HEK293 (cell line): ENCODE measurements at regions not wholly inside any gene's neighbourhood (a gene's known extent, or its start where the extent isn't known, plus 50 kb on each side); places are given as distances from the start of the nearest gene placed in this dataset.

ENCODE experiments used
- CTCF ChIA-PET: fragments of 350-600 bp; formaldehyde crosslinking; extraction: SDS; loops from one replicate; lab custom pipeline; 2021; ENCODE audit warnings: antibody characterized with exemption; lab: Yijun Ruan, JAX
- POLR2A ChIA-PET: fragments of 300-600 bp; formaldehyde crosslinking; extraction: SDS; loops from one replicate; lab custom pipeline; 2020; ENCODE audit warnings: antibody characterized with exemption, inconsistent platforms; lab: Yijun Ruan, JAX
- H3K27ac ChIP-seq: fragments of 200-500 bp; sonication (Bioruptor generic); 2 replicates; pipeline ENCODE4 v1.5.1; 2014; ENCODE audit warnings: low read depth, low read length, control low read depth, inconsistent platforms; ENCODE audit errors: extremely low read depth
- H3K36me3 ChIP-seq, 2 experiments: fragments of 200-500 bp in 1 of 2; sonication (Bioruptor generic) in 1 of 2; 1 replicate in 1 of 2; 2 replicates in 1 of 2; pipeline ENCODE4 v1.5.1; 2014 to 2017; ENCODE audit warnings: inconsistent platforms in 2 of 2, low read length in 2 of 2; ENCODE audit not compliant: control insufficient read depth in 2 of 2, insufficient read depth in 1 of 2
- H3K4me1 ChIP-seq: fragments of 200-500 bp; sonication (Bioruptor generic); 2 replicates; pipeline ENCODE4 v1.5.1; 2014; ENCODE audit warnings: mild to moderate bottlenecking, low read length, inconsistent platforms; ENCODE audit not compliant: control insufficient read depth, insufficient read depth
- H3K4me3 ChIP-seq: 2 replicates; pipeline ENCODE4 v1.5.1; 2011; ENCODE audit warnings: low read depth, mild to moderate bottlenecking, control low read depth, low read length, moderate library complexity
- H3K9me3 ChIP-seq: fragments of 200-500 bp; sonication (Bioruptor generic); 2 replicates; pipeline ENCODE4 v1.5.1; 2014; ENCODE audit warnings: low read depth, low read length, inconsistent platforms; ENCODE audit not compliant: control insufficient read depth, insufficient read depth
- BCL11B ChIP-seq: fragments of 450-650 bp; formaldehyde crosslinking; IDR thresholded peaks from 2 replicates; pipeline ENCODE4 v1.5.1; 2016; ENCODE audit warnings: low read depth, missing biosample characterization, missing genetic modification characterization
- HOXD13 ChIP-seq: sonication (generic); formaldehyde crosslinking; IDR thresholded peaks from 2 replicates; pipeline ENCODE4 v1.8.0; 2022; ENCODE audit warnings: missing genetic modification reagents, borderline replicate concordance
- SP2 ChIP-seq: fragments of 450-650 bp; formaldehyde crosslinking; IDR thresholded peaks from 2 replicates; pipeline ENCODE4 v1.5.1; 2016; ENCODE audit warnings: missing biosample characterization, missing genetic modification characterization
- ZFHX2 ChIP-seq: fragments of 450-650 bp; formaldehyde crosslinking; conservative IDR thresholded peaks from 2 replicates; pipeline ENCODE4 v1.5.1; 2016; ENCODE audit warnings: missing biosample characterization, missing genetic modification characterization
- ZFP41 ChIP-seq: fragments of 450-650 bp; formaldehyde crosslinking; IDR thresholded peaks from 2 replicates; pipeline ENCODE4 v1.5.1; 2016; ENCODE audit warnings: missing biosample characterization, missing genetic modification characterization, borderline replicate concordance
- ZNF2 ChIP-seq: fragments of 450-650 bp; formaldehyde crosslinking; IDR thresholded peaks from 2 replicates; pipeline ENCODE4 v1.5.1; 2016; ENCODE audit warnings: missing biosample characterization, missing genetic modification characterization
- ZNF24 ChIP-seq: fragments of 450-650 bp; formaldehyde crosslinking; IDR thresholded peaks from 2 replicates; pipeline ENCODE4 v1.5.1; 2016; ENCODE audit warnings: missing biosample characterization, missing genetic modification characterization
- TF ChIP-seq, protein P1 (sequence below): fragments of 450-650 bp; formaldehyde crosslinking; IDR thresholded peaks from 2 replicates; pipeline ENCODE4 v1.5.1; 2016; ENCODE audit warnings: missing biosample characterization, missing genetic modification characterization

GRCh38 chr2:37589298-37589697 is 82.1 kb downstream of the CDC42EP3 start:
- no peaks in the 10 kb centered on the region for H3K36me3 ChIP-seq
- no peaks in the 10 kb centered on the region for H3K9me3 ChIP-seq
- TF ChIP-seq HOXD13 (CRISPR knock-in tag) (no peak), ZFP41 (no peak), ZFHX2 (no peak), ZNF2 (tag by site-specific recombination) (no peak), SP2 (tag by site-specific recombination) (no peak), BCL11B (tag by site-specific recombination) (no peak)
- TF ChIP-seq, protein P1, sequence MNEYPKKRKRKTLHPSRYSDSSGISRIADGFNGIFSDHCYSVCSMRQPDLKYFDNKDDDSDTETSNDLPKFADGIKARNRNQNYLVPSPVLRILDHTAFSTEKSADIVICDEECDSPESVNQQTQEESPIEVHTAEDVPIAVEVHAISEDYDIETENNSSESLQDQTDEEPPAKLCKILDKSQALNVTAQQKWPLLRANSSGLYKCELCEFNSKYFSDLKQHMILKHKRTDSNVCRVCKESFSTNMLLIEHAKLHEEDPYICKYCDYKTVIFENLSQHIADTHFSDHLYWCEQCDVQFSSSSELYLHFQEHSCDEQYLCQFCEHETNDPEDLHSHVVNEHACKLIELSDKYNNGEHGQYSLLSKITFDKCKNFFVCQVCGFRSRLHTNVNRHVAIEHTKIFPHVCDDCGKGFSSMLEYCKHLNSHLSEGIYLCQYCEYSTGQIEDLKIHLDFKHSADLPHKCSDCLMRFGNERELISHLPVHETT (tag by site-specific recombination), result no peak
- peaks cover 3% of the 10 kb centered on the region; the same call in 1 of the 2 replicates for H3K4me1 ChIP-seq
- POLR2A ChIA-PET, result no interaction called here
- CTCF ChIA-PET, result interaction anchor here (0.7 kb wide), 1 partner anchor 244 kb away, joined by 3 read pairs; no protein-coding TSS in a partner anchor
- H3K27ac ChIP-seq, result no peak overlapping the region
- no peak overlapping the region for H3K4me3 ChIP-seq

DNA sequence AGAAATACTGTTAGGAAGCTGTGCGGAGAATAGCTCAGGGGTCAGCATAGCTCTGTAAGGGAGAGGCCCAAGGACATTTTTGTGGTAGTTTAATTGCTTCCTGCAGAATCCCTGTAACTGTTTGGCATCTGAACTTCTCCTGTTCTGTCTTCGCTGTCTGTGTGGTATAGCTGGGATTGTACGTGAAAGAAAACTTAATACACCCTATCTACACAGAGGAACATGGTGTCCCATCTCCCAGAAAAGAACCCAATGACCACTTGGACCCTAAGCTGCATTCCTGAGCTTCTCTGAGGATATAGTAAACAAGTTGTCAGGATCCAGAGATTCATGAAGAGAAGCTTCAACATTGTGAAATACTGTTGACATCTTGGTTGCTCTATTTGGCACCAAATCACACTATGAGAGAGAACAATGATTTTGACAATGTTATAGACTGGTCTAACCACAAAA is 81.3 kb downstream of the CDC42EP3 start:
- POLR2A ChIA-PET, result no interaction called here
- Histone ChIP-seq H3K27ac (no peak overlapping the region), H3K9me3 (no peaks in the 10 kb centered on the region), H3K36me3 (no peaks in the 10 kb centered on the region), H3K4me1 (peaks cover 3% of the 10 kb centered on the region; the same call in 1 of the 2 replicates), H3K4me3 (no peak overlapping the region)
- TF ChIP-seq ZNF24 (tag by site-specific recombination), result no peak
- CTCF ChIA-PET, result interaction anchor here (0.6 to 0.7 kb wide), 2 partner anchors 13 to 124 kb away, joined by 3 to 4 read pairs; no protein-coding TSS in a partner anchor
